Skin epidermis (tissue), 12 donors: ENCODE measurements at regions not wholly inside any gene's neighbourhood (a gene's known extent, or its start where the extent isn't known, plus 50 kb on each side); places are given as distances from the start of the nearest gene placed in this dataset.
"Not testable (repeated sequence)": the region's sequence is repeated elsewhere in the genome, so short reads cannot be mapped to it uniquely, and the experiment has no call there.

ENCODE experiments used
- H3K27ac ChIP-seq, 21 experiments: fragments of 200-600 bp; sonication (generic) in 11 of 21; one replicate each; pipeline ENCODE4 v1.5.0; 2020; ENCODE audit warnings: mild to moderate bottlenecking in 3 of 21, inconsistent platforms in 2 of 21, moderate library complexity in 2 of 21
- H3K4me3 ChIP-seq, 7 experiments: fragments of 200-600 bp; sonication (generic) in 2 of 7; one replicate each; pipeline ENCODE4 v1.5.0; 2020; ENCODE audit warnings: inconsistent platforms in 2 of 7, mild to moderate bottlenecking in 2 of 7, moderate library complexity in 1 of 7

DNA sequence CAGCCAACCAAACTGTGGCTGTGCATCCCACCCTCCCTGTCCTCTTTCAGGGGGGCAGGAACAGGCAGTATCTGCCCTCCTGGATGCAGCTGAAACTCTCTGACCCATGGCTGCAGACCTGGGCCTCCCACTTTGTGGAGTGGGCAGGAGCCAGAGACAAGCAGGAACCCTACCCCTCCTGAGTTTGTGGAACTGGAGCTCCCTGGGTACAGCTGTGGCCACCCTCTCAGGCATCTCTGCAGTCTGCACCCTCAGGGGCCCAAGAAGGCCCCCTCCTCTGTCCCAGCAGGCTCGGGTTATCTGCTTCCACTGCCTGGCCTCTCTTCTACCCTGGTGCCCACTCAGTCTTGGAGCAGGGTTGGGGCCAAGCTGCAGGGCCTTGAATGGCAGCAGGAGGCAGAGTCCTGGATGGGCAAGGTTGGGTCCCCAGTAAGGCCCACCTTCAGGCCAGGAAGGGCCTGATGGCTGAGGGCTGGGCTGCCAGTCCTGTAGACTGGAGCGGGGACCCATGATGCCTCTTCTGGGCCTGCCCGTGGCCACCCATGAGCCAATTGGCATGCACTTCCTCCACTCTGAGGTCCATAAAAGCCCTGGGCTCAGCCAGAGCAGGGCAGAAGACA, 619.9 kb downstream of the KIF4B start:
- Histone ChIP-seq H3K4me3 (no peak overlapping the region), H3K27ac (no peak overlapping the region)

DNA sequence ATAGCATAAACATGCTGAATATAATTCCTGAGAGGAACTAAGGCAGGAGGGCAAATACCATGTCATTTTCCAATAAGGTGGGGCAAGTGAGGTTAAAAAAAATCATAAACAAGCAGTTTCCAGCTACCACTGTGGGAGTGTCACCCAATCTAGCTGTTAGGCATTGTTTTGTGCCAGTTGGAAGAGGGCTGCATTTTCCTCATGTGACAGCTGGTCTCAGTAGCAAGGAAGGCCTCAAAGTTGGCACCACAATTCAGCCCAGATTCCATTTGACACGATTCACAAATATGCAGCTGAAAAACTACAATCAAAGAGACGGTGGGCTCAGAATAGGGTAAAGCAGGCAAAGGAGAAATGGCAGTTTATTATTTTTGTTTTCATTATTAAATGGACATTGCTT, 636.1 kb downstream of the KIF4B start:
- Histone ChIP-seq H3K27ac (no peak overlapping the region), H3K4me3 (no peak overlapping the region)

DNA sequence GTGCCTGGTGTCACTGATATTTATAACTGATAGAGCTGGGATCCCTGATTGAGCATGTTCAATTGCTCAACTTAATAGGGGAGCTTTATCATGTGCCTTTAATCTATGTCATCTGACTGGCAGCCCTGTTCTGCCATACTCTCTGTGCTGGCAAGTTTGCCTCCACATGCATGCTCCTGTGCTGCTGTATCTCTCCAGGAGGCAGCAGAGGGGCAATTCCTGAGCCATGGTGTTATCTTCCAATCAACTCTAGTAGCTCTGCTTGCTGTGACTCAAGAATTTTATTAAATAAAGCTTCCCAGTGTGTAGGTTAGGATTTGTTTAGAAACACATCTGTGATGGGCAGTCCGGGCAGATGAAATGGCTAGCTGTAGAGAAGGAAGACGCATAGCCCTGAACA, 642.0 kb downstream of the KIF4B start:
- no peak overlapping the region for H3K4me3 ChIP-seq
- H3K27ac ChIP-seq: no peak overlapping the region

DNA sequence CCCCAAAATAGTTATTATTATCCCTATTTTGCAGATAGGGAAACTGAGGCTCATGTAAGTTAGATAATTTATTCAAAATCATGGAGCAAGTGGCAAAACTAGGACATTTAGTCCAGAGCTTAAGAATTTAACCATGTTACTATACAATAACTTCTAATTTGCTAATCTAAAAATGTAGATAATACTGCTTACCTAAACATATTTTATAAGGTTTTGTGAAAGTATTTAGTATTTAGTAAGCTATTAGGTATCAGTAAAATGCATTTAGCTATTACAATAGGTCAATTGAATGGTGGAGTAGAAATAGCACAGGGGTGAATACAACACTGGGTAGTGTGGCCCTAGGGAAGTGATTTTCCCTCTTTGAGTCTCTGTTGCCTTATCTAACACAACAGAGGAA, 648.3 kb downstream of the KIF4B start:
- Histone ChIP-seq H3K4me3 (no peak overlapping the region), H3K27ac (no peak overlapping the region)

DNA sequence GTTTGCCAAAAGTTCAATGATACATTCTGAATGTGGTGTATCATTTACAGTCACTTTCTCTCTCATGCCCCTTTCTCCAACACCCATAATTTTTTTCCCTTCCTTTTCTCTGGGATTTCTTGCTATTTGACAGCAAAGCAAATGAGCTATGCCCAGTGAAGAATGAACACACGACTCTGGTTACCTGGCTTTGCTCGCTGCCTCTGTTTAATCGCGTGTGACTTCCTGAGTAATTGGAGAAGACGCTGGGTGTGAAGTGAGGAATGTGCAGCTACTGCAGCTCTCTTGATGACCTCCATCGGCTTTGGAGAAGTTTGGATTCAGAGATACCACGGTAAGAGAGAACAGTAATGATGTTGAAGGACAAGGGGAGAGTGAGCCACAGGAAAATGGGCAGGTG, 651.8 kb downstream of the KIF4B start:
- Histone ChIP-seq H3K4me3 (no peak overlapping the region), H3K27ac (no peak overlapping the region)

DNA sequence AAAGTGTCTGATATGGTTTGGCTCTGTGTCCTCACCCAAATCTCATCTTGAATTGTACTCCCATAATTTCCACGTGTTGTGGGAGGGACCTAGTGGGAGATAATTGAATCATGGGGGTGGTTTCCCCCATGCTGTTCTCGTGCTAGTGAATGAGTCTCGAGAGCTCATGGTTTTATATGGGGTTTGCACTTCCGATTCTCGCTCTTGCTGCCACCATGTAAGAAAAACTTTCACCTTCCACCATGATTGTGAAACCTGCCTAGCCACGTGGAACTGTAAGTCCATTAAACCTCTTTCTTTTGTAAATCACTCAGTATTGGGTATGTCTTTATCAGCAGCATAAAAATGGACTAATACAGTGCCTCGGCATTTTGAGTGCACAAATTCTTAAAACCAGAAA, 655.0 kb upstream of the SGCD start:
- H3K27ac ChIP-seq, H3K4me3 ChIP-seq: not testable (repeated sequence)

DNA sequence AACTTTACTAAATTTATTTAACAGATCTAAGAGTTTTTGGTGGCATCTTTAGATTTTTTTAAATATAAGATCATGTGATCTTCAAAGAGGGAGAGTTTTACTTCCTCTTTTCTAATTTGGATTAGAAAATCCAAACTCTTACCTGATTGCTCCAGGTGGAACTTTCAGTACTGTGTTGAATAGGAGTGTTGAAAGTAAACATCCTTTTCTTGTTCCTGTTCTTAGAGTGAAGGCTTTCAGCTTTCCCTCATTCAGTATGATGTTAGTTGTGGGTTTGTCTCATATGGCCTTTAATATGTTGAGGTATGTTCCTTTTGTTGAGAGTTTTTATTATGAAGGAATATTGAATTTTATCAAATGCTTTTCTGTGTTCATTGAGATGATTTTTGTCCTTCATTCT, 650.0 kb upstream of the SGCD start:
- no peak overlapping the region for H3K4me3 ChIP-seq
- no peak overlapping the region for H3K27ac ChIP-seq

DNA sequence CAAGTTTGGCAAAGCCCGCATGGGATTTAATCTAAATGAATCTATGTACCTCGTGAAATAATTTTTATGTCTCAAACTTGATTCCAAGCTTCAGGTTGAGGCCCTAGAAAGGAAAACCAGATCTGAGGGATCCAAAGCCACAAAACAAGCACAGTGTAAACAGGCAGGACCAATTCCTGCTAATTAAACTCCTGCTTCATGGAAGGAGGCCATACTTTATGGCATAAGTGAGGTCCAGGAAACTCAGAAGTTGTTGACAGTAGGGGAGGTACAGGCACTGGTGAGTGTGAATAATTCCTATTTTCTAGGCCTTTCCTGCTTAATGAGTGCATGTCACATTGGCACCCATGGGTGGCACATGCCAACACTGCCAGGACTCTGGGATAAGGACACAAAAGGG, 648.6 kb upstream of the SGCD start:
- Histone ChIP-seq H3K4me3 (no peak overlapping the region), H3K27ac (no peak overlapping the region)

DNA sequence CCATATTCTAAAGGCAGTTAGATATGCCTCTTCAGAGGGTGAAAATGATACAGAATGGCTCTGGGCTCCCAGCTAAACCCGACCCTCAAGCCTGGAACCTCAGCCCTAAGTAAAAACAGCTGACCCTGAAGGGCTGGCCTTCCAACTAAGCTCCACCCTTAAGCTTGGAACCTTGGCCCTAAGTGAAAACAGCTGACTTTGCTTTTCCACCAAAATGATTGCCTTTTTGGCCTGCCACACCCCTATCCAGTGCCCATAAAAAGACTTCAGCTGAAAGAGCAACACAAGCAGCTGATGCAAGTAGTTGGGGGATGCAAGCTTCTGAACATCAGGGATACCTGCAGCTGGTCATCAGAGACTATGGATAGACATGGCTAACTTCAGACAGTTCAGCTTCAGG, 647.4 kb upstream of the SGCD start:
- no peak overlapping the region for H3K4me3 ChIP-seq
- H3K27ac ChIP-seq: no peak overlapping the region

DNA sequence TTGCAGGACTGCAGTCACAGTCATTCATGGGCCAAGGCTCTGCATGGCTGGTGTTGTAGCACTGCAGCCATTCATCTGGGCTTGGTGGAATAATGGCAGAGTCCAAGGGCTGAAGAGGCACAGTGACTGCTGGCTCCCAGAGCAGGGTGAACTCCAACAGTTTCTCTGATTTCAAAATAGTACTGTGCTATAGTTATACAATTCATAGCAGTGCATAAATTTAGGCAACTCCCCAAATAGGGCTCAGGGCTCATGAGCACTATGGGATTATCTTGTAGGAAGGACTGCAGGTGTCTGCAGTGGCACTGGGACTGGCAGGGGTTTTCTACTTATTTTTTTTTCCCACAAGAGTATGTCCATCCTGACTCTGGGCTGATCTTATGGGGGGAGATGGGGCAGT, 642.5 kb upstream of the SGCD start:
- Histone ChIP-seq H3K4me3 (no peak overlapping the region), H3K27ac (no peak overlapping the region)

DNA sequence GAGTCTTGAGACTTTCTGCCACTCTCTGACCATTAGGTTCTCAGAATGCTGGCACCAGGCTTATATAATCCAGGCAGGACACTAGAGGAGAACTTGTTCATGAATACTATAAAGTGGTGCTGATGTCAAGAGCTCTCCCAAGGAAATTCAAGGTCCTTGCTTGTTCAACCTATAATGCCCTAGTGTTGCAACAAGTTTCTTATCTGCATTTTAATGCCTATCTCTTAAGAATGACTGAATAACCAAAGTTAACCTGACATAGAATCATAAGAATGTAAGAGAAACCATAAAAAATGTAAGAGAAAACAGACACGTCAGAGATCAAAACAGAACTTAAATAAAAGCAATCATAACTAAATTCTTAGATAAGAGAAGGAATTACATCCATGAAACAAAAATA, 640.8 kb upstream of the SGCD start:
- no peak overlapping the region for H3K27ac ChIP-seq
- H3K4me3 ChIP-seq: no peak overlapping the region

DNA sequence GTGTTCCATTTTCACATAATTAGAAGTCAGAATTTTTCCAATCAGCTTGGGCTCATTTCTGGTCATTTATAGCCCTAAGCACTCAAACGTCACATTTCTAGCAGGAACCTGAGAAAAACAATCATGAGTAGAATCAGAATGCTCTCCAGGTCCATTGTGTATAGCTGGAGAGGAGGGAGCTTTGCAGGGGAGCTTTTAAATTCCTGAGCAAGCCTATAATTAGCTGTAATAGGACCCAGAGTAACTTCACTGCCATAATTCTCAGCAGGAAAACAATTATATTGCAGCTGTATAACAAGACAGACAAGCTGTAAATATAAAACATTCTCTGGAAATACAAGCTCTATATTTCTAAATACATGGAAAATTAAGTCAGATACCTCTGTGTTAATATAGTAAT, 637.6 kb upstream of the SGCD start:
- Histone ChIP-seq H3K27ac (no peak overlapping the region), H3K4me3 (no peak overlapping the region)

DNA sequence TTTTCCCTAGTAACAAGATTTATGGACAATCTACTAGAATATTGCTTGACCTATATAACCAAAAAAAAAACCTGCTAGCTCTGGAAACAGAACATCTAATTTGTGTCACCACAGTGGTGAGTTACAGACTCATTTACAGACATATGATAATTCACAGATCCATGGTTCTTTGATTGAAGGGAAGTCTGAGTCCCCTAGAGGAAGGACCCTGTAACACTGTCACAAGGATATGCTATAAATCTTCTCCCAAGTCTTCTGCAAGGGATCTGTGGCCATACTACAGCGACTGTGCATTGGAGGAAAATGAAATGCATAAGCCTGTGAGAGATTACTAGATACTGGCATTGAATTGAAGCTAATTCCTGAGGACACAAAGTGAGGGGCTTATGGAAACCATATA, 630.6 kb upstream of the SGCD start:
- Histone ChIP-seq H3K27ac (no peak overlapping the region), H3K4me3 (no peak overlapping the region)

DNA sequence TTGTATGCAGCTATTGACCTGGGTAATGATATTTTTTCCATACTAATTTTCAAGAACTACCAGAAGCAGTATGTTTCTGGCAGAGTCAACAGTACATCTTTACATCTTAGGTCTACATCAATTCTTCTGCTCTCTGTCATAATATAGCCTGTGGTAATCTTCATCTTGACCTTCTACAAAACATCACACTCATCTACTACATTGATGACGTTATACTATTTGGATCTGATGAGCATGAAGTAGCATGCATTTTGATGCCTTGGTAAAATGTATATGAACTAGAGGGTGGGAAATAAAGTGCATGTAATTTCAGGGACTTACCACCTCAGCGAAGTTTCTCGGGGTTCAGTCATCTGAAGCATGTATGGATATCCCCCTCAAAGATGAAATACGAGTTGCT, 629.7 kb upstream of the SGCD start:
- no peak overlapping the region for H3K27ac ChIP-seq
- H3K4me3 ChIP-seq: no peak overlapping the region

DNA sequence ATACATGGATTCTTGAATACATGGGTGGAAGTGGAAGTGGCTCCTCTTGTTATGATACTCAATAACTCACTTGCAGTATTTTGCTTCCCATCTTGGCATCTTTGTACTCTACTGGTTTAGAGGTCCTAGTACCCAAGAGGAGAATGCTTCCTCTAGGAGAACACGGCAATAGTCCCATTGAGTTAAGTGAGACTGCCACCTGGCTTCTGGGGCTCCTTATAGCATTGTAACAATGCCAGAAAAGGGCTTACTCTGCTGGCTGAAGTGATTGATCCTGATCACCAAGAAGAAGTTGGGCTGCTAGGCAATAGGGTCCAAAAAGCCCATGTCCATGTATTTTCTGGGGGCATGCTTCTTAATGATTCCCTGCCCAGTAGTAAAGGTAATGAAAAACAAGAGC, 627.6 kb upstream of the SGCD start:
- no peak overlapping the region for H3K4me3 ChIP-seq

DNA sequence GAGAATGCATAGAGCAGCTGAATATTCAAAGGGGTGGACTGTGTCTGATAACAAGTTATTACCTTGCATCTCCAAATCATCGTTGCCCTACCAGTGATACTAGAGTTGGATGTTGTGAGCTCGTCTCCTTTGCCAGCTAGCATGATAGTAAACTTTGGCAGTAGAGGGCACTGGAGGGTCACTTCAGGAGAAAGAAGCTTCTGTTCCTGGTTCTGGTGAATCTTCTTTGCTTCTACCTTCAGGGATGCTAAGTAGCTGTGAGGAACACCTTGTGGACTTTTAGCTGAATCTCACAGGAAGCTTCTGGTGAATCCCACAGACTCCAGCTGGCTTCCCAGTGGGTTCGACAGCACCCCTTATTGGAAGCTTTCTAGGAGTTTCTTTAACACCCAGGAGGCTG, 626.6 kb upstream of the SGCD start:
- Histone ChIP-seq H3K27ac (no peak overlapping the region), H3K4me3 (no peak overlapping the region)

More for the DNA sequence above, 627.6 kb upstream of the SGCD start:
- no peak overlapping the region for H3K27ac ChIP-seq

DNA sequence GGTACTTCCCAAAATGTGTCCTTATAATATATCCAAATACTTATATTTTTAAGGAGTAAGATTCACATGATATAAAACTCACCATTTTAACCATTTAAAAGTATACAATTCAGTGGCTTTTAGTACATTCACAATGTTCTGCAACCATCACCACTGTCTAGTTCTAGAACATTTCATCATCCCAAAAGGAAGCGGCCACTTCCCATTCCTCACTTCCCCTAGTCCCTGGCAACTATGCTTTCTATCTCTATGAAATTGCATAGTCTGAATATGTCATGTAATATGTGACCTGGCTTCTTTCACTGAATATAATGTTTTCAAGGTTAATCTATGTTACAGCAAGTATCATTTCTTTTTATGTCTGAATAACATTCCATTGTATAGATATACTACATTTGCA, 615.1 kb upstream of the SGCD start:
- H3K4me3 ChIP-seq: no peak overlapping the region
- H3K27ac ChIP-seq: no peak overlapping the region

DNA sequence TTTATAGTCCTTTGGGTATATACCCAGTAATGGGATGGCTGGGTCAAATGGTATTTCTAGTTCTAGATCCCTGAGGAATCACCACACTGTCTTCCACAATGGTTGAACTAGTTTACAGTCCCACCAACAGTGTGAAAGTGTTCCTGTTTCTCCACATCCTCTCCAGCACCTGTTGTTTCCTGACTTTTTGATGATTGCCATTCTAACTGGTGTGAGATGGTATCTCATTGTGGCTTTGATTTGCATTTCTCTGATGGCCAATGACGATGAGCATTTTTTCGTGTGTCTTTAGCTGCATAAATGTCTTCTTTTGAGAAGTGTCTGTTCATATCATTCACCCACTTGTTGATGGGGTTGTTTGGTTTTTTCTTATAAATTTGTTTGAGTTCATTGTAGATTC, 612.5 kb upstream of the SGCD start:
- not testable (repeated sequence) for H3K27ac ChIP-seq, H3K4me3 ChIP-seq

DNA sequence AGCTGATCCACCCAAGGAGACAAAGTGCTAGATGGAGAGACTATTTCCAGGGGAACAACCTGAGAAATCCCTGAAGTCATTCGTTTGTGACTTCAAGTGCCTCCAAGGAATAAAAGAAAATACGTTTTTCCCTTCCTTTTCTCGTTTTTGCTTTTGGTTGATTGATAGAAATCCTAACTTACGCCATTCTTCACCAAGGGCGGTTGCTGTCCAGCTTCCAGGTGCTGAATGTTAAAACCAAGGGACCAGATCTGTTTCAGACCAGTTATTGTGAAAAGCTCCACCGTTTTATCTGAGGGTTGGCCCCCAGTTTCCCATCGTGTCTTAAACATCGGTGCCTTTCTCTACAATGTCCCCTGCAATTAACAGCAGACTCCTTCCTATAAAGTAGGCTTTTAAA, 600.7 kb upstream of the SGCD start:
- Histone ChIP-seq H3K4me3 (no peak overlapping the region), H3K27ac (no peak overlapping the region)

DNA sequence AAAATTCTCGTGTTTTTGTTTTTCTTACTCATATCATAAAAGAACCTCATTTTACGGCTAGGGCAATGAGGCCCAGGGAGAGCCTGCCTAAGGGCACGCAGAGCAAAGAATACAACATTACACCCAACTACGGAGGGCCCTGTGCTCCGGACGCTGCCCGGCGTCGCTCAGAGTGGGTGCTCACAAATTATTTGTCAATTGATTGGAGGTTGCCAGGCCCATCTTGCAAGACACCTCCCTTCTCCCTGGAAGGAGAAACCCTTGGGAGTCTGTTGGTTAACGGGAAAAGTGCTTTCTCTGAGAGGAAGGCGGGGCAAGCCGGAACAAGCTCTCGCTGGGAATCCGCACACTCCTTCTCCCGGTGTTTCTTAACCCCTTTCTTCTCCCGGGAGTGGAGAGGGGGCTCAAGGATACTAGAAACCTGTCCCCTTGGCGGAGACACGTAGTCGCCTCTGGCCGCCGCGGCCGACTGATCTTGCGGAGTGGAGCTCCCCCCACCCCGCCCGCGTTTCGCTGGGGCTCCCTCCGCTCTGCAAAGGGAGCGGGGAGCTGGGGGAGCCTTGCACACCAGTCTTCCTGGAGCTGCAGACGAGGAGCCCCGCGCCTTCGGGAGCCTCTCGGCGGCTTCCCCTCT, 599.3 kb upstream of the SGCD start:
- Histone ChIP-seq H3K4me3 (peak overlapping the region; percentile 9 to 38 (median 17)), H3K27ac (no peak overlapping the region)

DNA sequence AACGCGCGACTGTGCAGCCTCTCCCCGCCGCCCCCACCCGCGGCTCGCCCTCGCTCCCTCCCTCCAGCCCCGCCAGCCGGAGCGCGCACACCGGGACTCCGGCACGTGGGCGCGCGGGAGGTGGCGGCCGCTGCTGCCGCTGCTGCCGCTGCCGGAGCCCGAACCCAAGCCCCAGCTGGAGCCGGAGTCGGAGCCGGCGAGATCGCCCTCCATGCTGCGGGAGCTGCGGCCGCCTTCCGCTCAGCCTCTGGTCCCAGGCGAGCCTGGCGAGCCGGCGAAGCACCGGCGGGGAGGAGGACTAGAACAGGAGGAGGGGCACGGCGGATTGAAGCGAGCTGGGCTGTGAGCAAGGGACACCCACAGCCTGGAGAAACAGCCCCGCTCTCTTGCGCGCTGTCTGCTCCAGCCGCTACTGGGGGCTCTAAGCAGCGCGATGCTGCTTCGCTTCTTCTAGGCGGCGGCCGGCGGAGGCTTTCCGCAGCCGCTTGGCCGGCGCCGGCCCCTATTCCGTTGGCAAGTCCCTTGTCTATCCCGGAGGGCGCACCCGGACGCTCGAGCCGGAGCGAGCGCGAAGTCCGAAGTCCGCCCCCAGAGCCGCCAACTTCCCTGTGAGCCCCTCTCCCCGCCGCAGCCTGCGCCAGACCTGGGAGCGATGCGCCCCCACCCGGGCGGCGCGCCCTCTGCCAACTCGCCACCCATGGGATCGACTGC, 598.7 kb upstream of the SGCD start:
- Histone ChIP-seq H3K4me3 (peak overlapping the region; percentile 9 to 38 (median 17)), H3K27ac (peak overlapping the region in 1 of 21 experiments; percentile 16)
